H4 (cell line): ENCODE measurements at regions not wholly inside any gene's neighbourhood (a gene's known extent, or its start where the extent isn't known, plus 50 kb on each side); places are given as distances from the start of the nearest gene placed in this dataset.
"Not testable (repeated sequence)": the region's sequence is repeated elsewhere in the genome, so short reads cannot be mapped to it uniquely, and the experiment has no call there.

Source experiments
- DNase-seq: peaks from one replicate; pipeline ENCODE4 v3.0.0-alpha.2; 2015; ENCODE audit warnings: low spot score

DNA sequence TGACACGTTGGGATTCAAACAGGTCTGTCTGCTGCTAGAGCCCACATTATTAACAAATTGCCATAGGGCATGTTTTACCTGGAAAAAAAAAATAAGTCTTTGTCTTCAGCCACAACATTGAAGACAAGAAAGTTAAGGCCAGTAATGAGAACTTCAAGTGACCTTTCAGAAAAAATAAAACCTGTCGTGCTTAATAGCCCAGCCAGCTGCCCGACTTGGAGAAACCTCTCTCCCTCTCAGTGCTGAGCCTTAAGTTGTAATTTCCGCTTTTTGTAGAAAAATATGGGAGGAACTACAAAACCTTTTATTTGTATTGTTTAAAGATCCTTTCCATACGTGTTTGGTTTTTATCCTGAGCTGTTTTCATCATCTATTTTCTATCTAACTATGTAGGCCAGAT lies 454.3 kb upstream of the SLITRK6 start:
- DNase-seq: not testable (repeated sequence)

DNA sequence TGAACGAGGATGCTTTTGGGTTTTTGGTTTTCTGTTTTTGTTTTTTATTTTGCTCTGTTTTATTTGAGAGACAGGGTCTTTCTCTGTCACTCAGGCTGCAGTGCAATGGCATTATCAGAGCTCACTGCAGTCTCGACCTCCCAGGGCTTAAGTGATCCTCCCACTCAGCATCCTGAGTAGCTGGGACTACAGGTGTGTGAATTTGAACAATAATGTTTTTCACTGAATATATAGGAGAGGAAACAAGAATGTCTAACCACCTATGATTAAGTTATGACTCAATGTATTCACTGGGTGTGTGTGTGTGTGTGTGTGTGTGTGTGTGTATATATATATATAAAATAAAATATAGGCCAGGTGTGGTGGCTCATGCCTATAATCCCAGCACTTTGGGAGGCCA lies 456.6 kb upstream of the SLITRK6 start:
- DNase-seq: not testable (repeated sequence)

DNA sequence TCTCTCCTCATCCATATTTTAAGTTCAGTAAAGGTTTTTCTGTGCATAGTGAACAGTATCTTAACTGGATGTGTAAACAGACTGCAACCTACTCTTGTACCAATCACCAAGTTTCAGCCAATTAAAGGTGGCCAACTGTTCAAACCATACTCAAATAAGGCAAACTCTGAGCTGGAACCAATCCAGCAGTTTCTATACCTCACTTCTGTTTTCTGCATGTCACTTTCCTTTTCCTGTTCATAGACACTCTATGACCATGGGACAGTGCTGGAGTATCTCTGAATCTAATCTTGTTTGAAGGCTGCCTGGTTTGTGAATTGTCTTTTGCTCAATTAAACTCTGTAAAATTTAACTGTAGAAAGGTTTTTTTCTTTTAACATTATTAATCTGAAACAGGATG lies 470.3 kb upstream of the SLITRK6 start:
- no peak for DNase-seq

DNA sequence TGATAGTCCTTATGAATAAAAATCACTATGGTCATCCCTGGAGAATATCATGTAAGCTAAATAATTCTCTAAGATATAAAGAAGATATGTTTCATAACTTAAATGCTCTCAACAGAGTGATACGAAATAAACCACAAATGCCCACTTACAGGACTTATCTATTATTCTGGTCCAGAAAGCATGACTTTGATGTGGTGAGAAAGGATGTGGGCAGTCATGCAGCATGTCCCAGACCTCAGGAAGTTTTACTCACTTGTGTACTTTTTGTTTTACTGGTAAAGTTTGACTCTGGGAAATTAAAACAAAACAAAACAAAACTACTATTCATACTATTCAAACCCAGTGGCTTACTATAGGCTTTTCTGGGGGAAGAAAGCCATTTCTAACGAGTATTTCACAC lies 483.2 kb upstream of the SLITRK6 start:
- peak; percentile 56 for DNase-seq

DNA sequence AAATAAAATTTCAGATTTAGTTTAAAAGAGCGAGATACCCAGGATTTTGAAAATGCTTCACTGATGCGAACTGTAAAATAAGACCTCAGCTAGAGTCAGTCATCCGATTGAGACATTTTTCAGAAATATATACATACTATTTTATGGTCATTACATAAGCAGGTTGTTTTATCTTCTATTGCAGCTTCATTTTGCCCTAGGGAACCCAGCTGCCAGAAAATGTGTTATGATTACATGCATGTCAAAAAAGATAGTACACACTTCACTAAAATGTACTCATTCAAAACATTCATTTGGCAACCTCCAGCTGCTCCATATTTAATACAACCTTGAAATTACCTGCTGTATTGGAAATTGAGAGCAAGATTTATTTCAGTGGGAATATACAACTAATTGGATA lies 483.8 kb upstream of the SLITRK6 start:
- no peak for DNase-seq

DNA sequence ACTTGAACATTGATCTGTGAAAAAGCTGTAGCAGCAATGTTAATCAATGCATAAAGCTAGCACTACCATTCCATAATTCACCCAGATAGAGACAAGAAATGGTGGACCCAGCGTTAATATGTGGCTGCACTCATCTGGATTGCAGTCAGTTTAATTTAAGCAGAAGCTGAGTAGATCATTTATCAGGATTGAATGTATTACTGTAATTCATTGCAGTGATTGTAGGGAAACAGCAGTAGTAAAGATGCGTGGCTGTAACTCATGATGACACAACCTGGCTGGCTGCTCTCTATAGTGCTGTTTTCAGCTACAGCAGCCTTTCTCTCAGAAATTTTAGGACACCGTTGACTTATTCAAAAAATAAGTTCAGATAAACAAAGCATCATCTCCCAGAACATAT lies 499.5 kb upstream of the SLITRK6 start:
- DNase-seq: no peak

DNA sequence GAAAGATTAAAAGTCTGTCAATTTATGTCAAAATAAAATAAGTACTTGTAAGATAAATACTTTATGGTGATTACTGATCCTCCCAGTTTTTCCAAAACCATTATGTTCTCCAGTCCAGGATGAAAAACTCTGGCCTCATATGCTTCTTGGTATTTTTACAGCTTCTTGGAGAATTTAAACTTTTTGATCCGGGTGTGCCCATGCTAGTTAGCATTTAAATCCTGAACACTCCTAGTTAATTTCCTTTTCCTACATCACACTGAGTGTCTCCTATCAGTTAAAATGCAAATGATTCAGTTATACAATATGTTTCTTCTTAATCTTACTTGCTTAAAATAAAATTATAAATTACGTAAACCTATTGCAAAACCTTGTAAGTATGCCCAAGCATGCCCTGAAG lies 499.9 kb upstream of the SLITRK6 start:
- no peak for DNase-seq

DNA sequence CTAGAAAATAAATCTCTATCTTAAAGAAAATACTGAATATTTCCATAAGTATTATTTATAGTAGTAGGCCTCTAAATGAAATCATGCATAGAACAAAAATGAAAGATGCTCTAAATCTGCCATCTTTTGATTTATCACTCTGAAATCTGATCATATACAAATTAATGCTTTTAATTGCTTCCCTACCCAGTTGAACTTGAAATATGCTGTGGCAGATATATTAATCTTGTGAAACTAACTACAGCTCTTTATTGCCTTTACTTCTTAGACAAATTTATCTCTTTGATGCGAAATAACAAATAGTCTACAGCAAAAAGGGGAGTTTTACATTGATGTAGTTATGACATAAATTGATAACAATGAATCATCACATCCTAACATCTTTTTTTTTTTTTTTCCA lies 510.7 kb upstream of the SLITRK6 start:
- DNase-seq: no peak

DNA sequence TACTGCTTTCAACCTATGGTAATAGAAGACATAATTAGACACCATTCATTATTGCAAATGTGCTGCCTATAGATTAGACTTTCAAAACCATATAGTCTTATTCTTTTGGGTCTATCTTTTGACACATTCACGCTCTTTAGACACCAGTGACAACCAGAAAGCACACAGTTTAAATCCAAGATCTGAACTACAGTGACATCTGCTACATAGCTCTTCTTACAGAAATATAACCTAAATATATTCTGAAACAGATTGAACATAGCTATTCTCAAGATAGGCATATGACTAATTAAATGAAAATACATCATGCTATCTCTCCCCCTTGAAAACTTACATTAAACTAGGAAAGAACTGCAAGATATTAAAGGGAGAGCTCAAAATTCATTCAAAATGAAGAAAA lies 514.2 kb upstream of the SLITRK6 start:
- no peak for DNase-seq

DNA sequence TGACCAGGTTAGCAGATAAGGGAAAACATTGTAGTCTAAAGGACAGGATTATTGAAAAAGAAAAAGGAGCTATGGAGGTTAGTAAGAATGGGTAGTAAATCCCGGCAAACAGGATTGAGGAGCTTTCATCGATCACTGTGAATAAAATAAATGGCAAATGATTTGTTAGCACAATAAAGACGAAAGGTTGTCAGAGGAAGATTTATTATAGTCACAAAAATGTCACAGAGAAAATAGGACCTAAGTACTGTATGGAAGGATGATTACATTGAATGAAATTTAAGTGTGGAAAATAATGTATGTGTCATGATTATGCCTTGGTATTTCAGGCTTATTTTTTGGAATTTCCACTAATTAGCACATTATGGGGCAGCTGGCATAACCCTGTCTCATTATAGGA lies 519.2 kb upstream of the SLITRK6 start:
- no peak for DNase-seq

DNA sequence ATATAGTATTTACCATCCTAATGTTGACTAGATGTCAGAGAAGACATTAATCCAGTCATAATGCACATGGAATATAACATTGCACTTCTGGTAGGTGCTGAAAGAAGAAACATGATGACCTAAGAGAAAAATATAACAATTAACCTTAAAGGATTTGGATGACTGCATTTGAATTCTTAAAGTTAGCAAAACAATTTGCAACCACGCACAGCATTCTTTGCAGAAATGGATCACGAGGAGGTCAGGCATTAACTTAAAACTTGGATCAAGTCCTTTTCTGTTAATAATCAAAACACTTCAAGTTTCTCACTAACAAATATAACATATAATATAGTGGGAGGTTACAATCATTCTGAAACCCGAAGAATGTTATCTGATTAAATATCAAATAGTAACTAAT lies 525.0 kb upstream of the SLITRK6 start:
- no peak for DNase-seq

DNA sequence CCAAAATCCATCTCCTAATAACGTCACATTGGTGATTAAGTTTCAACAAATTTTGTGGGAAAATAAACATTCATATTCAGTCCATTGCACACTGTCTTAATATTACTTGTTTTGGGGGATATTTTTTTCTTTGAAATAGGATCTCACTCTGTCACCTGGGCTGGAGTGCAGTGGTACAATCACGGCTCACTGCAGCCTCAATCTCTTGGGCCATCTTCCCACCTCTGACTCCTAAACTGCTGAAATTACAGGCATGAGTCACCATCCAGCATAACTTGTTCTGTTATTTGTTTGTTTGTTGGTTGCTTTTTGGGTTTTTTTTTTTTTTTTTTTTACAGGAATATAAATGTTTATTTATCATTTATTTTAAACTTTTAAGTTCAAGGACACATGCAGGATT lies 556.1 kb upstream of the SLITRK6 start:
- no peak for DNase-seq

DNA sequence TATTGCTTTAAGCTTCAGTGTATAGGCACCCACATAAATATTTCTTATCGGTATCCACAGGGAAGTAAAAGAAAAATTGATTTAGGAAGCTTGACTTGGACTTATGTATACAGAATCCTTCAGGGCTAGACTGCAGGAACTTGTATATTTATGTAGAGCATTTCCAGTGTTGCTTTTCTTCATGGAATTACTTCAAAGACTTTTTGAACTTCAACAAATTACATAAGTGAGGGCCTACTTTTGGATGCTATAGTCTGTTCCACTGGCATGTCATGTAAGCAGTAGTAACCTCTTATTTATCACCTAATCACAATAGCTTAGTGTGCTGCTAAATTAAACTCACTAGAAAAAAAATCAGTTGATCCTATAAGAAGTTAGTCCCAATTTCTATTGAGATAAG lies 557.9 kb upstream of the SLITRK6 start:
- no peak for DNase-seq

DNA sequence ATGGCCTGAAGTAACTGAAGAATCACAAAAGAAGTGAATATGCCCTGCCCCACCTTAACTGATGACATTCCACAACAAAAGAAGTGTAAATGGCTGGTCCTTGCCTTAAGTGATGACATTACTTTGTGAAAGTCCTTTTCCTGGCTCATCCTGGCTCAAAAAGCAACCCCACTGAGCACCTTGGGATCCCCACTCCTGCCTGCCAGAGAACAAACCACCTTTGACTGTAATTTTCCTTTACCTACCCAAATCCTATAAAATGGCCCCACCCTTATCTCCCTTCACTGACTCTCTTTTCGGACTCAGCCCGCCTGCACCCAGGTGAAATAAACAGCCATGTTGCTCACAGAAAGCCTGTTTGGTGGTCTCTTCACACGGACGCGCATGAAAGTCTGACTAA lies 564.5 kb upstream of the SLITRK6 start:
- not testable (repeated sequence) for DNase-seq

DNA sequence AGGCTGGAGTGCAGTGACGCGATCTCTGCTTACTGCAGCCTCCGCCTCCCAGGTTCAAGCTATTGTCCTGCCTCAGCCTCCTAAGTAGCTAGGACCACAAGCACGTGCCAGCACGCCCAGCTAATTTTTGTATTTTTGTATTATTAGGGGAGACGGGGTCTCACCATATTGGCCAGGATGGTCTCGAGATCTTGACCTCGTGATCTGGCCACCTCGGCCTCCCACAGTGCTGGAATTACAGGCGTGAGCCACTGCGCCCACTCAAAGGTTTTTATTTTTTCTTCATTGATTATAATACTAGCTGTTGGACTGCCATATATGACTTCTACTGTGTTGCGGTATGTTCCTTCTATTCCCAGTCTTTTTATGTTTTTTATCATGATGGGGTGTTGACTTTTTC lies 569.7 kb upstream of the SLITRK6 start:
- no peak for DNase-seq

DNA sequence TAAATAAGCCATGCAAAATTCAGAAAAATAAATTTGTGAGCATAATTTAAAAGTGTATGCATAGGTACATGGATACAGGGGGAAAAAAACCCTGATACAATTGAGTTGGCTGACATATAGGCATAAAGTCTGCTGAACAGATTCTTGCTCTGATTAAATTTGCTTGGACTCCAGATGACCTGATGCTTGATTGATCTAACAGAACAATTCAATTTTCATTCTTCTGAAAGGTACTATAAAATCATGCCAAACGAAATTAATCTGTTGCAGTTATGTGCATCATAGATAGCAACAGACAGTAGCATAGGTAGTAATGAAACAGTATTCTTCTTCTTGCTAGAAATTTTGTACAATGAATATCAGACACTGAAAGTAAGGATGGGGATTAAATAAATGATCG lies 578.2 kb upstream of the SLITRK6 start:
- DNase-seq: no peak

DNA sequence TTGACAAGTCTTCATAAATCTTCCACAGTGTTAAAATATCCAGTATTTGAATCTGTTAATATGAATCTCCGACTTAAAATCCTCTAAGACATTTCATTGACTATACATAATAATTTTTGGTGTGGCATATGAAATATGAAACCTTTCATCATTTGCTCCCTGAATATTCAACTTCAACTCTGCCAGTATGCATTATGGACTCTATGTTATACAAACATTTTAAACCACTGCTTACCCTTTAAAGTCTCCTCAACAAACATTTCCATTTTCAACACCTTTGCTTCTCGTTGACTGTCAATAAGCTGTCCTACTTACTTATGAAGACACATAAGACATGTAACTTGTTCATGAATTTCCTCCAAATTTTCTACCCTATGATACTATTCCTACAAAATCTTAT lies 579.4 kb upstream of the SLITRK6 start:
- DNase-seq: no peak

DNA sequence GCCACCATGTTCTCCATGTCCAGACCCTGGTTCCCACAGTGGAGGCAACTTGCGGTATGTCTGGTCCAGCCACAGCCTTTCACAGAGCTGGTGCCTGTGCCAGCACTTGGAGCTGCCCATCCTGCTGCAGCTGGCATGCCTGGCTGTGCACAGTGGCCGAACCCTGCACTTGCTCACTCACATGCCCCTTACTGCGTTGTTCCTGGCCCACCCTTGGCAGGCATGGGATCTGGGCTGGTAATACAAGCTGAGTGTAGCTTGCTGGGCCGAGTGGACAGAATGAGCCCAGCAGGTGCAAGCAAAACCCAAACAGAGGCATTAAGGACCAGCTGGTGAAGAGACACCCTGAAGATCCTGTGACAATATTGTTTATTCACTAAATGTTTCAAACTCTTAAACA lies 583.9 kb upstream of the SLITRK6 start:
- DNase-seq: no peak

DNA sequence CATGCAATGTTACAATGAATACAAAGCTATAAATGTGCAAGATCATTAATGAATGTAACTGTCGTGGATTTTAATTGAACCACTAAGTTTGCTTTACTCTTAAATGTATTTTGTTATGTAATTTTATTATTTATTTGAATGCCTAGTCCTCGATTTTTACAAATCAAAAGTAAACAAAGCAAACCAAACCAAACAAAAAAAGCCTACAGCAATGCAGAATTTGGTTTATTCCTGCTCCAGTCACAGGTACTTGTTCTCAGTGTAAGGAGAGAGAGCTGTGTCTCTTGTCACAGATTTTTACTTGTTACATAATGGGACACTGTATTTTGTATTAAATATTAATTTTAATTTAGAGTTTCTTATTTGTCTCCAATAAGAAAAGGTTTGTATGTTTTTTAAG lies 584.3 kb upstream of the SLITRK6 start:
- DNase-seq: no peak

DNA sequence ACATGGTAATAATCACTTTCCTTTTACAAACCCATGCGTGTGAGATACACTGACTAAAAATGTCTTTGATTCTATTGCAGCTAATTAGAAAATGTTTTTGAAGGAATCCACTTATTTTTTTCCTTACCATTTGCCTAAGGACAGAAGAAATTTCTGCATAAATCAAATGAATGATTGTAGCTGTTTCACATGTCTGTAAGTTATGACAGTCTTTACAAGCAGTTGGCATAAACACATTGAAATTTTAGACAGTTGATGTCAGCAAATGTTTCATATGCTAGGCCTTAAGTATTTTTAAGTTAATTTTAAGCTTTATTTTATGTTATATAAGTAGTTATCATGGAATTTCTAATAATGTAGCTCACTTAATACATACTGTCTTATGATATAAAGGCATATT lies 598.4 kb upstream of the SLITRK6 start:
- no peak for DNase-seq

DNA sequence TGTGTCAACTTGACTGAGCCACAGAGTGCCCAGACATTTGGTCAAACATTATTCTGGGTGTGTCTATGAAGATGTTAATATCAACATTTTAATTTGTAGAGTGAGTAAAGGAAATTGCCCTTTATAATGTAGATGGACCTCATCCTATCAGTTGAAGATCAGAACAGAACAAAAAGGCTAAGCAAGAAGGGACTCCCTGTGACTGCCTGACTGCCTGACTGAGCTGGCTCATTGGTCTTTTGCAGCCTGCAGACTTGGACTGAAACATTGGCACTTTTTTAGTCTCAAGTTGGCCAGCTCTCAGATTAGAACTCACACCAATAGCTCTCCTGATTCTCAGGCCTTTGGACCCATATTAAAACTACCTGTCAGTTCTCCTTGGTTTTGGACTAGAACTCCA lies 600.4 kb upstream of the SLITRK6 start:
- DNase-seq: no peak

DNA sequence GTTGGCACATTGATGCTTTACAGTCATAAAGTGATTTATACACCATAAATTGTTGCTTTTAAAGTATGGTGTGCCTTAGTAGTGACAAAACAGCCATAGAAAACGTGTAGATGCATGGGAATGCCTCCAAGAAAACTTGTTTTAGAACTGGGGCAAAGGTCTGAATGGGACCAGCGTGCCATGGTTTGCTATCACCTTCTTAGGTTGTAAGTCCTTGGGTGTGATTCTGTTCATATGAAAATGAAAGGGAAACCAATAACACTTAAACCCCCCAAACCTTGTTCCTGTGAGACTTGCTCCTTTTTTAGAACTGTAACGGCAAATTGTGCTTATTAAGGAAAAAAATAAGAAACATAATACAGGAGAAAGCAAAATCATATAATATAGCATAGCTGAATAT lies 603.3 kb upstream of the SLITRK6 start:
- DNase-seq: no peak

DNA sequence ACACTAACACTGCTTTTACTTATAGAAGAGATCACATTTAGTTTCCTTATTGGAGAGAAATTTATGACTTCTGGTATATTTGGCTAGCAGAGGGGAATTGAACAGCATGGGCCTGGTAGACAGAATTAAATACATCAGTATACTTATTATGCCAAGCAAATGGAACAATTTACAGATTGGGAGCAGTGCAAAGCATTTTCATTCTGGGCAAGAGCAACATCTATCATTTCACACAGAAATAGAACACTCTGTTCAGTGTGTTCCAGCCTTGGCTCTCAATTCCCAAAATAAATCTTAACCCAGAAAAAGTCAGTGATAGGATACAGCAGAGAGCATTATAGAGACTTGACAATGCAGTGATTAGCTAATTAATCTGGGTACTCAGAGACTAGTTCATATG lies 604.0 kb upstream of the SLITRK6 start:
- no peak for DNase-seq

DNA sequence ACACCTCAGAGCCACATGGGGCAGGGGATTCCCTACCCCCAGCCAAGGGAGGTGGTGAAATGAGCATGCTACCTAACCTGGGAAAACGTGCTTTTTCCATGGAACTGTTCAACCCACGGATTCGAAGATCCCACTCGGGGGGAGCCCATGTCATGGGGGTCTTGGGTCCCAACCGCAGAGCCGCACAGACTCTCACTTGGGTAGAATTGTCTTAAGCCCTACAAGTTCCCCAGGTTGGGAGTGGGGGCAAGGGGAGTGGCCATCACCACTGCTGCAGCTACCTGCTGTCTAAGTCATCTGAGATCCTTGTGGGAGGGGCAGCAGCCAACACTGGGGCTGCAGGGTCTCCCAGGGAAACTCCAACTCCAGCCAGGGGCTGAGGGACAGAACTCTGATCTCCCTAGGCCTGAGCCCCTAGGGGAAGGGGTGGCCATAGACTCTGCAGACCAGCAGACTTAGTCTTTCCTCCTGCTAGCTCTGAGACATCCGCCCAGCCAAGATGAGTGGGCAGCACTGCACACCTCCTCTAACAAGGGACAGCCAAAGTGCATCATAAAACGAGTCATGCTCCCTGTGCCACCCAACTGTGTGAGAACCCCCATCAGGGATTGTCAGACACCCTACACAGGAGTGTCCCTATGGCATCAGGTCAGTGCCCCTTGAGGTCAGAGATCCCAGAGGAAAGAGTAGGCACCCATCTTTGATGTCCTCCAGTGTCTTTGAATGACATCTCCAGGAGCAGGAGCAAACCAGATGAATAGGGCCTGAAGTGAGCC lies 610.4 kb upstream of the SLITRK6 start:
- DNase-seq: no peak
